ENCODE measurements at regions not wholly inside any gene's neighbourhood (a gene's known extent, or its start where the extent isn't known, plus 50 kb on each side); places are given as distances from the start of the nearest gene placed in this dataset.

- TF ChIP-seq CTCF (IDR thresholded peaks at IDR 0.05) (no peak), POLR2A (IDR thresholded peaks at IDR 0.05) (no peak)
Observed at GRCh38 chr3:177735431-177735830, 538.1 kb upstream of the TBL1XR1 start.
